Activated B cell treated with CpG ODN at 0.5 μM for 24 hours (primary cell): ENCODE measurements at regions not wholly inside any gene's neighbourhood (a gene's known extent, or its start where the extent isn't known, plus 50 kb on each side); places are given as distances from the start of the nearest gene placed in this dataset.

Experiments used
- ATAC-seq: fragments of 200-7000 bp; cut with Tn5 transposase; one replicate; pipeline ENCODE4 v1.10.0; 2021; ENCODE audit warnings: low read depth, mild to moderate bottlenecking, moderate library complexity
- CTCF ChIA-PET: fragments of 350-600 bp; sonication (Branson Sonifier 250); formaldehyde crosslinking; loops from one replicate; lab custom pipeline; 2021; ENCODE audit warnings: antibody characterized with exemption; lab: Charles Lee
- POLR2A ChIA-PET: fragments of 350-600 bp; sonication (Branson Sonifier 250); formaldehyde crosslinking; loops from one replicate; lab custom pipeline; 2021; ENCODE audit warnings: antibody characterized with exemption; lab: Charles Lee
- DNase-seq: peaks from one replicate; pipeline ENCODE4 v3.0.0; 2022
- H3K27ac Mint-ChIP-seq: one replicate; pipeline ENCODE4 v1.8.0; 2020; ENCODE audit warnings: mixed read lengths
- H3K27me3 Mint-ChIP-seq: one replicate; pipeline ENCODE4 v1.8.0; 2021; ENCODE audit warnings: mixed read lengths
- H3K36me3 Mint-ChIP-seq: one replicate; pipeline ENCODE4 v1.8.0; 2021; ENCODE audit warnings: low read depth, mixed read lengths
- H3K4me1 Mint-ChIP-seq: one replicate; pipeline ENCODE4 v1.8.0; 2021; ENCODE audit warnings: mixed read lengths
- H3K4me3 Mint-ChIP-seq: one replicate; pipeline ENCODE4 v1.8.0; 2020; ENCODE audit warnings: mild to moderate bottlenecking, mixed read lengths
- H3K9me3 Mint-ChIP-seq: one replicate; pipeline ENCODE4 v1.8.0; 2020; ENCODE audit warnings: mixed read lengths
- CTCF ChIP-seq: fragments of 200-600 bp; IDR thresholded peaks from one replicate; pipeline ENCODE4 v1.8.0; 2022; ENCODE audit warnings: antibody characterized with exemption, mild to moderate bottlenecking
- intact Hi-C: fragments of 100-400 bp; cut with micrococcal nuclease; formaldehyde crosslinking; loops from one replicate; pipeline ENCODE4 v1.15.1; 2024

GRCh38 chr1:59083946-59084865, 212.7 kb upstream of the FGGY start:
- Mint-ChIP-seq H3K4me1 (peaks cover 13% of the 10 kb centered on the region), H3K9me3 (peaks cover 5% of the 10 kb centered on the region), H3K36me3 (no peaks in the 10 kb centered on the region), H3K4me3 (no peak overlapping the region), H3K27ac (no peak overlapping the region), H3K27me3 (peaks cover 1% of the 10 kb centered on the region)
- DNase-seq (no peak), ATAC-seq (no peak)
- ChIA-PET POLR2A (no interaction called here), CTCF (interaction anchor here (1.5 kb wide), 1 partner anchor 30 kb away, joined by 5 read pairs; no protein-coding TSS in a partner anchor)
- intact Hi-C loops = no loop called here
- no peak for TF ChIP-seq CTCF

GRCh38 chr1:59085101-59085500, 211.8 kb upstream of the FGGY start:
- H3K27ac Mint-ChIP-seq = no peak overlapping the region
- ATAC-seq (no peak), DNase-seq (no peak)
- H3K36me3 Mint-ChIP-seq = no peaks in the 10 kb centered on the region
- H3K9me3 Mint-ChIP-seq = peaks cover 8% of the 10 kb centered on the region
- POLR2A ChIA-PET = interaction anchor here (0.7 kb wide), 1 partner anchor 10 kb away, joined by 3 read pairs; no protein-coding TSS in a partner anchor
- peaks cover 1% of the 10 kb centered on the region for H3K27me3 Mint-ChIP-seq
- peaks cover 13% of the 10 kb centered on the region for H3K4me1 Mint-ChIP-seq
- TF ChIP-seq CTCF = no peak
- H3K4me3 Mint-ChIP-seq = no peak overlapping the region
- intact Hi-C loops = no loop called here
- CTCF ChIA-PET = no interaction called here

- no peak overlapping the region for H3K27ac Mint-ChIP-seq
- H3K9me3 Mint-ChIP-seq = peaks cover 8% of the 10 kb centered on the region
- peaks cover 9% of the 10 kb centered on the region for H3K4me1 Mint-ChIP-seq
- no peaks in the 10 kb centered on the region for H3K36me3 Mint-ChIP-seq
- ATAC-seq (no peak), DNase-seq (no peak)
- H3K27me3 Mint-ChIP-seq = peaks cover 1% of the 10 kb centered on the region
- H3K4me3 Mint-ChIP-seq = no peak overlapping the region
- ChIA-PET CTCF (no interaction called here), POLR2A (no interaction called here)
- intact Hi-C loops = no loop called here
- TF ChIP-seq CTCF = no peak
Measured at GRCh38 chr1:59089036-59089798, 207.7 kb upstream of the FGGY start.

- ChIA-PET CTCF (interaction anchor here (0.8 kb wide), 1 partner anchor 43 kb away, joined by 3 read pairs; no protein-coding TSS in a partner anchor), POLR2A (no interaction called here)
- no peak for DNase-seq
- no peak for ATAC-seq
- no peak for TF ChIP-seq CTCF
- Mint-ChIP-seq H3K36me3 (no peaks in the 10 kb centered on the region), H3K4me3 (no peak overlapping the region), H3K9me3 (peaks cover 8% of the 10 kb centered on the region), H3K27ac (no peak overlapping the region), H3K4me1 (peaks cover 4% of the 10 kb centered on the region), H3K27me3 (peaks cover 1% of the 10 kb centered on the region)
- intact Hi-C loops = no loop called here
Measured at GRCh38 chr1:59089922-59090457, 206.9 kb upstream of the FGGY start.

GRCh38 chr1:59092126-59092525, 204.8 kb upstream of the FGGY start:
- Mint-ChIP-seq H3K9me3 (peaks cover 8% of the 10 kb centered on the region), H3K27me3 (no peaks in the 10 kb centered on the region), H3K4me3 (no peak overlapping the region), H3K36me3 (no peaks in the 10 kb centered on the region), H3K4me1 (peaks cover 22% of the 10 kb centered on the region), H3K27ac (no peak overlapping the region)
- no peak for TF ChIP-seq CTCF
- CTCF ChIA-PET = no interaction called here
- POLR2A ChIA-PET = no interaction called here
- ATAC-seq (no peak), DNase-seq (no peak)
- intact Hi-C loops = no loop called here
